ENCODE measurements at regions not wholly inside any gene's neighbourhood (a gene's known extent, or its start where the extent isn't known, plus 50 kb on each side); places are given as distances from the start of the nearest gene placed in this dataset.

DNA sequence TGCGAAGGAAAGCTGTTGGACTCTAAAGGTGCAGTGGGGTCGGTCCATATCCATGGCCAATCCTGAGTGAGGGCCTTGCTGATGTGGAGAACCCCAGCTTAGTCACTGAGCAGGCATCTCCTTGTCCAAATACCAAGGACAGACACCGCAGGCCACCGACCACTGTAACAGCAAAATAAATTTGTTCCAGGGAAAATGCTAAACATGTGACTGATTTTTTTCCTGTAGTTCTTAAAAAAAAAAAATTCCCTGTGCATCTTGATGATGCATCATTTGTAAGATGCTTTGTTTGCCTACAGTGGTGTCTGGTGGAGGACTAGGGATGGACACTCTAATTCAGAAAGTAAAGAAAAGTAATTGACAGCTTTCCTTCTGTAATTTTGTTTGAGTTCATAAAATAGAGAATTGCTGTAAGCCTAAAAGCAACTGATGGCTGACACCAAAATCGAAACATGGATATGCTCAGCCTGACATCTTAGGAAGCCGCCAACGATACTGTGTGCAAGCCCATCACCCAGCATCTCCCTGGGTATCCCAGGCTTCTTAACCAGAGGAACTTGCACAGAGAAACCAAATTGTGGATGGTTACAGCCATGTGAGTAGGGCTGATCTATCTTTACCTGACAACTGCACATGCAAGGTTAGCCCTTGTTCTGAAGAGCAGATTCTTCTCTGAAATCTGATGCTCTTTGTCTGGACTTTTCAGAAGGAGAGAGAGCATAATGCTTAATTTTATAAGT lies 188.6 kb downstream of the ARL4C start:
- Histone ChIP-seq H3K9me3 (ENCODE audit: control insufficient read depth, insufficient read depth, low read length) (no peaks in the 10 kb centered on the region), H3K4me2 (ENCODE audit: low read length) (peak overlapping the region; percentile 40), H4K20me1 (ENCODE audit: control insufficient read depth, insufficient read depth, low read depth, low read length) (no peaks in the 10 kb centered on the region), H3K36me3 (ENCODE audit: control insufficient read depth, low read length) (no peaks in the 10 kb centered on the region), H3K9me2 (replicated peaks; ENCODE audit: control insufficient read depth, low read length) (no peaks in the 10 kb centered on the region), H3K4me1 (ENCODE audit: control insufficient read depth, low read length) (peaks cover 18% of the 10 kb centered on the region), H3K27ac (ENCODE audit: low read depth, low read length) (peak overlapping the region; percentile 50), H3K79me2 (ENCODE audit: control insufficient read depth, low read length) (no peaks in the 10 kb centered on the region), H3F3A (ENCODE audit: control insufficient read depth, insufficient read depth) (no peaks in the 10 kb centered on the region), H3K27me3 (ENCODE audit: control insufficient read depth, low read length) (no peaks in the 10 kb centered on the region), H3K4me3 (ENCODE audit: low read length) (peak overlapping the region; percentile 27)
- TF ChIP-seq, protein P1, sequence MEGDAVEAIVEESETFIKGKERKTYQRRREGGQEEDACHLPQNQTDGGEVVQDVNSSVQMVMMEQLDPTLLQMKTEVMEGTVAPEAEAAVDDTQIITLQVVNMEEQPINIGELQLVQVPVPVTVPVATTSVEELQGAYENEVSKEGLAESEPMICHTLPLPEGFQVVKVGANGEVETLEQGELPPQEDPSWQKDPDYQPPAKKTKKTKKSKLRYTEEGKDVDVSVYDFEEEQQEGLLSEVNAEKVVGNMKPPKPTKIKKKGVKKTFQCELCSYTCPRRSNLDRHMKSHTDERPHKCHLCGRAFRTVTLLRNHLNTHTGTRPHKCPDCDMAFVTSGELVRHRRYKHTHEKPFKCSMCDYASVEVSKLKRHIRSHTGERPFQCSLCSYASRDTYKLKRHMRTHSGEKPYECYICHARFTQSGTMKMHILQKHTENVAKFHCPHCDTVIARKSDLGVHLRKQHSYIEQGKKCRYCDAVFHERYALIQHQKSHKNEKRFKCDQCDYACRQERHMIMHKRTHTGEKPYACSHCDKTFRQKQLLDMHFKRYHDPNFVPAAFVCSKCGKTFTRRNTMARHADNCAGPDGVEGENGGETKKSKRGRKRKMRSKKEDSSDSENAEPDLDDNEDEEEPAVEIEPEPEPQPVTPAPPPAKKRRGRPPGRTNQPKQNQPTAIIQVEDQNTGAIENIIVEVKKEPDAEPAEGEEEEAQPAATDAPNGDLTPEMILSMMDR (IDR thresholded peaks at IDR 0.05; ENCODE audit: low read depth, low read length, poor library complexity, severe bottlenecking): no peak
- TF ChIP-seq EZH2phosphoT487 (IDR thresholded peaks at IDR 0.05; ENCODE audit: borderline replicate concordance, low read length): no peak

DNA sequence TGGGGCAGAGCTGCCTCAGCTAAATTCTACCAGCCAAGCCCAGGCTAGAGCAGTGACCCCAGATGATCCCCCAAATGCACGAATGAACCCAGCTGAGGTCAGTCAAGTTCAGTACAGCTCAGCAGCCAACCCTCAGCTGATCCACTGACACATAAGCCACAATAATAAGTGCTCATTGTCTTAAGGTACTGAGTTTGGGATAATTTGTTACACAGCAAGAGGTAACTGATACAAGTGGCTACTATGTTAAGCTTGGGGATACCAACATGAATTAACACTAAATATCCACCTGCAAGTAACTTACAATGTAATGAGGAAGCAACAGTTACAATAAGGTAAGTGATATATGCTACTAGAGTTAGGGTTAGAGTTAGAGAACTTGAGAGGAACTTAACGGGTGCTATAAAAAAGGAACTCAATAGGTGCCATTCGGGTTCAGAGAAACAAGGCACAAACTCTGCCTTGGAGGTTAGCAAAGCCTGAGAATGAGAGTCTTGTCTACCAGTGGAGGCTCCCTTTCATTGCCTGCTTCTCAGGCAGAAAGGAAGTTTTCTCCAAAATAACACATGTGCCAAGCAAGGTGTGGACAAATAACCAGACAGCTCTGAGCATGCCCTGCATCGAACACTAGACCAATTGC lies 189.4 kb downstream of the ARL4C start:
- H3K4me2 ChIP-seq (ENCODE audit: low read length): no peak overlapping the region
- H3K4me1 ChIP-seq (ENCODE audit: control insufficient read depth, low read length): peaks cover 20% of the 10 kb centered on the region
- no peaks in the 10 kb centered on the region for H4K20me1 ChIP-seq (ENCODE audit: control insufficient read depth, insufficient read depth, low read depth, low read length)
- no peaks in the 10 kb centered on the region for H3K79me2 ChIP-seq (ENCODE audit: control insufficient read depth, low read length)
- H3K27ac ChIP-seq (ENCODE audit: low read depth, low read length): no peak overlapping the region
- H3K27me3 ChIP-seq (ENCODE audit: control insufficient read depth, low read length): no peaks in the 10 kb centered on the region
- TF ChIP-seq, protein P1 (IDR thresholded peaks at IDR 0.05; ENCODE audit: low read depth, low read length, poor library complexity, severe bottlenecking): no peak
- TF ChIP-seq EZH2phosphoT487 (IDR thresholded peaks at IDR 0.05; ENCODE audit: borderline replicate concordance, low read length): no peak
- H3F3A ChIP-seq (ENCODE audit: control insufficient read depth, insufficient read depth): no peaks in the 10 kb centered on the region
- H3K36me3 ChIP-seq (ENCODE audit: control insufficient read depth, low read length): no peaks in the 10 kb centered on the region
- H3K9me2 ChIP-seq (replicated peaks; ENCODE audit: control insufficient read depth, low read length): no peaks in the 10 kb centered on the region
- no peaks in the 10 kb centered on the region for H3K9me3 ChIP-seq (ENCODE audit: control insufficient read depth, insufficient read depth, low read length)
- H3K4me3 ChIP-seq (ENCODE audit: low read length): no peak overlapping the region

DNA sequence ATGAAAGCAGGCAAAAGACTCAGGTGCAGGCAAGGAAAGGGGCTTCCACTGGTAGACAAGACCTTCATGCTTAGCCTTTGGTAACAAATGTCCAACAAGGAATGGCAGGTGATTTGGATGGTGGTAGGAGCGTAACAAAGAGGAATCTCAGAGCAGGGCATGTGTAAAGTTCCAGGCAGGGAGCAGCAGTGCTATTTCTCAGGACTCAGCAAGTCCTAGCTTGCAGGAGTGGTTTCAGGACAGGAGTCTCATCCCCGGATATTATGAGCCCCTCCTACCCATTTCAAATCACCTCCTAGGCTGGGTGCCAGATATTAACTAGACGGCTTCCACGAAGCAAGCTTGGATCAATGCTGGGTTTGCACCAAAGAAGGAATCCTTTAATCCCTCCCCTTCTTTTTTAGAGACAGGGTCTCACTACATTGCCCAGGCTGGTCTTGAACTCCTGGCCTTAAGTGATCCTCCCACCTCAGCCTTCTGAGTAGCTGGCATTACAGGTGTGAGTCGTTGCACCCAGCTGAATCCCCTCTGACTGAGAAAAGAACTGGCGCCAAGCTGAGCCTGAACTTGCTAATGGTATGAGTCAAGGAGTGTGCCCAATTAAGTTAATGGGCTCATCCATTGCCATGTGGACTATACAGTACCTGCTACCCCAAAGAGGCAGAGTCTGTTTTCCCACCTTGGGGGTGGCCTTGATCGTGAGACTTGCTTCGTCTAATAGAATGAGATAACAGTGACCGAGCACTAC lies 190.3 kb downstream of the ARL4C start:
- Histone ChIP-seq H3K27ac (ENCODE audit: low read depth, low read length) (no peak overlapping the region), H3K4me1 (ENCODE audit: control insufficient read depth, low read length) (peaks cover 20% of the 10 kb centered on the region)

More for the DNA sequence above, 190.3 kb downstream of the ARL4C start:
- no peaks in the 10 kb centered on the region for H3K79me2 ChIP-seq (ENCODE audit: control insufficient read depth, low read length)
- H3K4me2 ChIP-seq (ENCODE audit: low read length): no peak overlapping the region
- H3K27me3 ChIP-seq (ENCODE audit: control insufficient read depth, low read length): no peaks in the 10 kb centered on the region
- no peaks in the 10 kb centered on the region for H3F3A ChIP-seq (ENCODE audit: control insufficient read depth, insufficient read depth)
- no peaks in the 10 kb centered on the region for H3K9me2 ChIP-seq (replicated peaks; ENCODE audit: control insufficient read depth, low read length)
- H4K20me1 ChIP-seq (ENCODE audit: control insufficient read depth, insufficient read depth, low read depth, low read length): no peaks in the 10 kb centered on the region
- no peak for TF ChIP-seq EZH2phosphoT487 (IDR thresholded peaks at IDR 0.05; ENCODE audit: borderline replicate concordance, low read length)
- TF ChIP-seq, protein P1 (IDR thresholded peaks at IDR 0.05; ENCODE audit: low read depth, low read length, poor library complexity, severe bottlenecking): no peak
- no peaks in the 10 kb centered on the region for H3K9me3 ChIP-seq (ENCODE audit: control insufficient read depth, insufficient read depth, low read length)
- no peak overlapping the region for H3K4me3 ChIP-seq (ENCODE audit: low read length)
- H3K36me3 ChIP-seq (ENCODE audit: control insufficient read depth, low read length): no peaks in the 10 kb centered on the region
